MCF 10A (cell line): ENCODE measurements at regions not wholly inside any gene's neighbourhood (a gene's known extent, or its start where the extent isn't known, plus 50 kb on each side); places are given as distances from the start of the nearest gene placed in this dataset.

Source experiments
- BruUV-seq: library from RNA; stranded (reverse); fragments of 400-500 nt; replicated peaks from 2 replicates; lab custom pipeline; 2021; lab: Mats Ljungman, UMichigan
- CTCF ChIA-PET: fragments of 300-600 bp; sonication (Branson Sonifier 250); formaldehyde crosslinking; extraction: SDS; loops from one replicate; lab custom pipeline; 2021; ENCODE audit warnings: antibody characterized with exemption, inconsistent platforms; lab: Yijun Ruan, JAX
- POLR2A ChIA-PET: fragments of 300-600, 350-650 bp; sonication (Branson Sonifier 250); formaldehyde crosslinking; extraction: SDS; loops from one replicate; lab custom pipeline; 2020; ENCODE audit warnings: antibody characterized with exemption, inconsistent platforms; lab: Yijun Ruan, JAX
- DNase-seq: peaks from one replicate; pipeline ENCODE4 v3.0.0-alpha.2; 2018; ENCODE audit not compliant: unreplicated experiment
- H3K27ac Mint-ChIP-seq: one replicate; pipeline ENCODE4 v1.8.0; 2022; ENCODE audit warnings: mild to moderate bottlenecking, low read depth, mixed read lengths; ENCODE audit not compliant: unreplicated experiment
- H3K27me3 Mint-ChIP-seq: one replicate; pipeline ENCODE4 v1.8.0; 2022; ENCODE audit warnings: mixed read lengths; ENCODE audit not compliant: insufficient read depth, unreplicated experiment
- H3K36me3 Mint-ChIP-seq: one replicate; pipeline ENCODE4 v1.8.0; 2022; ENCODE audit warnings: mild to moderate bottlenecking, moderate library complexity, mixed read lengths; ENCODE audit not compliant: insufficient read depth, unreplicated experiment
- H3K4me1 Mint-ChIP-seq: one replicate; pipeline ENCODE4 v1.8.0; 2022; ENCODE audit warnings: mixed read lengths; ENCODE audit not compliant: insufficient read depth, unreplicated experiment
- H3K4me3 Mint-ChIP-seq: one replicate; pipeline ENCODE4 v1.8.0; 2022; ENCODE audit warnings: mild to moderate bottlenecking, moderate library complexity, mixed read lengths; ENCODE audit not compliant: unreplicated experiment
- H3K9me3 Mint-ChIP-seq: one replicate; pipeline ENCODE4 v1.8.0; 2022; ENCODE audit warnings: mixed read lengths; ENCODE audit not compliant: unreplicated experiment
- CTCF ChIP-seq: fragments of 200-600 bp; IDR thresholded peaks from one replicate; pipeline ENCODE4 v1.8.0; 2022; ENCODE audit warnings: antibody characterized with exemption, mild to moderate bottlenecking; ENCODE audit not compliant: unreplicated experiment
- intact Hi-C: fragments of 100-400 bp; cut with micrococcal nuclease; formaldehyde crosslinking; loops from 2 replicates; pipeline ENCODE4 v1.14.1; 2022

GRCh38 chr9:78970375-78970774 lies 601.4 kb upstream of the TLE4 start:
- peaks cover 19% of the 10 kb centered on the region for H3K4me1 Mint-ChIP-seq
- ChIA-PET POLR2A (no interaction called here), CTCF (no interaction called here)
- intact Hi-C loops: no loop called here
- no TSS peak for BruUV-seq
- H3K4me3 Mint-ChIP-seq: no peak overlapping the region
- no peaks in the 10 kb centered on the region for H3K27me3 Mint-ChIP-seq
- H3K36me3 Mint-ChIP-seq: no peaks in the 10 kb centered on the region
- no peak for TF ChIP-seq CTCF
- DNase-seq: no peak
- no peak overlapping the region for H3K27ac Mint-ChIP-seq
- no peaks in the 10 kb centered on the region for H3K9me3 Mint-ChIP-seq

DNA sequence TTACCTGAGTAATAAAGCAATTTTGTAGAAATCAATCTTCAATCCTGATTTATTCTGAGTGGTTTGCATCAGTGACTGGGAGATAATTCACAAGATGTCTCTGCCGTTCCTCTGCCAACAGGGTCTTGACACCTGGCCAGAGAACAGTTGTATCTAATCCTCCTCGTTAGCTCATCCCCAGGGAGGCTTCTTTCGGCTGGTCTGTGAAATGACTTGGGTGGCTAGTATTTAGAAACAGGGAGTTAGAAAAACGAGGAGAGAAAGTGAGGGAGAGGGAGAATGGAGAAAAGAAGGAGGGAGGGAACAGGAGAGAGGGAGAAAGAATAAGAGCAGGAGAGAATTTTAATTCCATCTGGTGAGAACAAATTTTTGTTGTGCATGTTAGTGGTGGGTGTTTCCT lies 600.2 kb upstream of the TLE4 start:
- Mint-ChIP-seq H3K27ac (no peak overlapping the region), H3K27me3 (no peaks in the 10 kb centered on the region), H3K4me1 (peaks cover 19% of the 10 kb centered on the region), H3K4me3 (no peak overlapping the region), H3K9me3 (no peaks in the 10 kb centered on the region), H3K36me3 (no peaks in the 10 kb centered on the region)
- no peak for DNase-seq
- ChIA-PET POLR2A (no interaction called here), CTCF (interaction anchor here (0.6 kb wide), 1 partner anchor 151 kb away, joined by 3 read pairs; no protein-coding TSS in a partner anchor)
- no peak for TF ChIP-seq CTCF
- no TSS peak for BruUV-seq
- intact Hi-C loops: no loop called here

DNA sequence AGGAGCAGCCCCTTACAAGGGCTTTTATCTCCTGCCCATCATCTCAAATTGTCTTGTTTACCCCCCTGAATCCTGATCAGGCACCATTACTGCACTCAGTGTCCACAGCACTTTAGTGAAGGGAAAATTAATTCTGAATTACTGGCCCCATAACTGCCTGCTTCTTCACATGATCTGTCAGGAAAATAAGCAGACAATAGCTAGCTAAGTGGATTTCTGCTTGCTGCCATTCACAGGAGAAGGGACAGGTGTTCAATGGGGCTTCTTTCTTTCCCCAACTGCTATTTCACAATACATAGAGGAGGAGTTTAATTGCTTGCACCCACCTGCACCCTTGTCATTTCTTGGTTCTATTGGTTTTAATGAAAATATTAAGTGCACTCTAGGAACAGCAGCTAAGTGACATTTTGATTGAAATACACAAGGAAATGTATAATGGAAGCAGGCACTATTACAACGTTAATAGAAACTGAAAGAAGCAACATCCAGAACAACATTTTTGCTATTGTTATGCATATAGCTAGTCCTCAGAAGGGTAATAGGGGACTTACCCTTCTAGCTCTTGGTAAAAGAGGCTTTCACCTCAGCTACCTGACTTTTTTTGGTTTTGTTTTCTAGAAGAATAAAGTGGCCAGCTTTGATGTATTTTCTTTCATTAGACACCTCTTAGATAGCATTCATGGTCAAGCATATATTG lies 599.3 kb upstream of the TLE4 start:
- no TSS peak for BruUV-seq
- TF ChIP-seq CTCF: no peak
- H3K27ac Mint-ChIP-seq: no peak overlapping the region
- CTCF ChIA-PET: no interaction called here
- POLR2A ChIA-PET: interaction anchor here (0.8 kb wide), 1 partner anchor 252 kb away, joined by 3 read pairs; no protein-coding TSS in a partner anchor
- no peaks in the 10 kb centered on the region for H3K27me3 Mint-ChIP-seq
- H3K4me1 Mint-ChIP-seq: peaks cover 18% of the 10 kb centered on the region
- no peak overlapping the region for H3K4me3 Mint-ChIP-seq
- no peaks in the 10 kb centered on the region for H3K36me3 Mint-ChIP-seq
- intact Hi-C loops: no loop called here
- no peak for DNase-seq
- H3K9me3 Mint-ChIP-seq: no peaks in the 10 kb centered on the region

DNA sequence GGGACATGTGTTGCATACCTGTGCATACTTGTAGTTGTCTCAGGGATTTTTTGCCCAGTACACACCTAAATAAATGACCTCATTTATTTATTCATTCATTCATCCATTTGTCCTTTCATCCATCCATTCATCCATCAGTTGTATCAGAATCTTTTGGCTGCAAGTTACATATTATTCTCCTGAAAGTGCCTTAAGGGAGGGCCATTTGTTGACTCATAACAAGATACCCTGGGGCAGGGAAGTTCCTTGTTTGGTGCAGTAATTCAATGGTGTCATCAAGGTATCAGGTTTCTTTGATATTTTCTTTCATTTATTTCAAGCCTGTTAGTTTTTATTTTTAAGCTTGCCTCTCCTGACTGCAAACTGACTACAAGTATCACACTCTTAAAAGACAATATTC lies 597.9 kb upstream of the TLE4 start:
- Mint-ChIP-seq H3K4me1 (peaks cover 9% of the 10 kb centered on the region), H3K4me3 (no peak overlapping the region), H3K27me3 (no peaks in the 10 kb centered on the region), H3K9me3 (no peaks in the 10 kb centered on the region), H3K27ac (no peak overlapping the region), H3K36me3 (no peaks in the 10 kb centered on the region)
- BruUV-seq: no TSS peak
- intact Hi-C loops: no loop called here
- DNase-seq: peak; percentile 76
- POLR2A ChIA-PET: interaction anchor here (0.7 kb wide), 1 partner anchor 192 kb away, joined by 4 read pairs; no protein-coding TSS in a partner anchor
- CTCF ChIA-PET: no interaction called here
- no peak for TF ChIP-seq CTCF
